B cell (primary cell): ENCODE measurements at regions not wholly inside any gene's neighbourhood (a gene's known extent, or its start where the extent isn't known, plus 50 kb on each side); places are given as distances from the start of the nearest gene placed in this dataset.

Experiments used
- CTCF ChIP-seq: fragments of 200-600 bp; IDR thresholded peaks from one replicate; pipeline ENCODE4 v1.8.0; 2022; ENCODE audit warnings: antibody characterized with exemption, mild to moderate bottlenecking
- EZH2 ChIP-seq: IDR thresholded peaks from 2 replicates; pipeline ENCODE4 v1.6.1; 2012; ENCODE audit warnings: borderline replicate concordance, low read depth, mild to moderate bottlenecking, moderate library complexity, low read length; ENCODE audit not compliant: insufficient read depth, poor library complexity, severe bottlenecking

GRCh38 chr1:219665089-219665488 is 52.2 kb upstream of the ZC3H11B start:
- TF ChIP-seq CTCF, result no peak
- TF ChIP-seq EZH2, result no peak
